ENCODE measurements at regions not wholly inside any gene's neighbourhood (a gene's known extent, or its start where the extent isn't known, plus 50 kb on each side); places are given as distances from the start of the nearest gene placed in this dataset.

DNA sequence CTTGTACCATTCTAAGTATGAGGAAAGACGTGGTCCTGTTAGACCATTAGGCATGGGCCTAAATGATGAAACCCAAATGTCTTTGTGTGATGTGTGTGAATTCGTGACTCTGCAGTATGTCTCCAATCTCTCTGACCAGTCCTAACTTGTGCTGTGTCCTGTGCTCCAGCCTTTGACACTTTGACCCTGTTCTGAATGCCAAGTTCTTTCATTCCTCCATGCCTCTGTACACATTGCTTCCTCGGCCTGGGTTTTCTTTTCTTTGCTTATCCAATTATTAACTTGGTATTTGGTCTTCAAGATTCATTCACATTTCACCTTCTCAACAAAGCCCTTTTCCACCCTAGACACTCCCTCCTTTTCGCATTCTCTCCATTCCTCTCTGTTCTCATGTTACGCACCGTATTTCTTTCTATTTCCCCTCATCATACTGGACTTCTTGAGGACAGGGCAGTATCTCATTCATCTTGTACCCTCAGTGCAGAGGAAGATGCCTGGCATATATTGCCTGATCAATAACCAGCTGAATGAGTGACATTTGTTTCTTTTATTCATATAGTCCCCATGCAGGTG lies 138.7 kb downstream of the F11 start:
- TF ChIP-seq CHD2 (IDR thresholded peaks at IDR 0.05; ENCODE audit: borderline replicate concordance, low read depth, low read length) (no peak), EED (IDR thresholded peaks at IDR 0.05; ENCODE audit: low read depth) (no peak), BHLHE40 (IDR thresholded peaks at IDR 0.05; ENCODE audit: borderline replicate concordance in 1 of 2, low read depth in 2 of 2, low read length in 1 of 2) (no peak), POLR2A (IDR thresholded peaks at IDR 0.05; ENCODE audit: low read depth, low read length) (no peak)

All from GM12878 (cell line).